ENCODE measurements at regions not wholly inside any gene's neighbourhood (a gene's known extent, or its start where the extent isn't known, plus 50 kb on each side); places are given as distances from the start of the nearest gene placed in this dataset.
"Not testable (repeated sequence)": the region's sequence is repeated elsewhere in the genome, so short reads cannot be mapped to it uniquely, and the experiment has no call there.

GRCh38 chr2:128671981-128672757 is 353.5 kb upstream of the HS6ST1 start:
- DNase-seq, result not testable (repeated sequence)

- DNase-seq, result not testable (repeated sequence)
These were observed 361.0 kb upstream of the HS6ST1 start for GRCh38 chr2:128679680-128680079.

GRCh38 chr2:128681507-128681906 is 362.8 kb upstream of the HS6ST1 start:
- no peak for DNase-seq

GRCh38 chr2:128682266-128682665 is 363.6 kb upstream of the HS6ST1 start:
- no peak for DNase-seq

- no peak for DNase-seq
These were observed 364.1 kb upstream of the HS6ST1 start for GRCh38 chr2:128682729-128683284.

GRCh38 chr2:128684523-128684922 is 365.9 kb upstream of the HS6ST1 start:
- DNase-seq, result no peak

- DNase-seq, result no peak
These were observed 367.3 kb upstream of the HS6ST1 start for GRCh38 chr2:128685841-128686496.

GRCh38 chr2:128686497-128686859 is 367.8 kb upstream of the HS6ST1 start:
- DNase-seq, result no peak

- DNase-seq, result no peak
These were observed 368.4 kb upstream of the HS6ST1 start for GRCh38 chr2:128686881-128687555.

GRCh38 chr2:128687565-128687964 is 368.9 kb upstream of the HS6ST1 start:
- no peak for DNase-seq

GRCh38 chr2:128689971-128690370 is 371.3 kb upstream of the HS6ST1 start:
- no peak for DNase-seq

GRCh38 chr2:128690431-128690830 is 371.8 kb upstream of the HS6ST1 start:
- no peak for DNase-seq

GRCh38 chr2:128690869-128691268 is 372.2 kb upstream of the HS6ST1 start:
- no peak for DNase-seq

- DNase-seq, result no peak
These were observed 372.9 kb upstream of the HS6ST1 start for GRCh38 chr2:128691526-128691925.

- no peak for DNase-seq
These were observed 374.5 kb upstream of the HS6ST1 start for GRCh38 chr2:128692895-128693742.

GRCh38 chr2:128693743-128694029 is 375.0 kb upstream of the HS6ST1 start:
- no peak for DNase-seq

- DNase-seq, result no peak
These were observed 377.1 kb upstream of the HS6ST1 start for GRCh38 chr2:128695646-128696220.

- DNase-seq, result no peak
These were observed 377.8 kb upstream of the HS6ST1 start for GRCh38 chr2:128696421-128696820.

GRCh38 chr2:128701418-128701817 is 382.8 kb upstream of the HS6ST1 start:
- DNase-seq, result no peak

GRCh38 chr2:128702616-128703015 is 383.9 kb upstream of the HS6ST1 start:
- no peak for DNase-seq

GRCh38 chr2:128708106-128708816 is 389.6 kb upstream of the HS6ST1 start:
- no peak for DNase-seq

GRCh38 chr2:128710242-128710641 is 391.6 kb upstream of the HS6ST1 start:
- DNase-seq, result no peak
